Peyer's patch (tissue), 4 donors: ENCODE measurements at regions not wholly inside any gene's neighbourhood (a gene's known extent, or its start where the extent isn't known, plus 50 kb on each side); places are given as distances from the start of the nearest gene placed in this dataset.

ENCODE experiments used
- POLR2A ChIP-seq, 2 donors: fragments of 450-650 bp; IDR thresholded peaks; one replicate each; pipeline ENCODE4 v1.5.1; 2017; ENCODE audit warnings: antibody characterized with exemption in 2 of 2, mild to moderate bottlenecking in 2 of 2, moderate library complexity in 2 of 2
- TF ChIP-seq, protein P1 (sequence below), 6 experiments: fragments of 450-650 bp in 4 of 6; fragments of 200-600 bp in 2 of 6; sonication (generic) in 1 of 6; IDR thresholded peaks; one replicate each; pipeline ENCODE4 v1.5.1; 2017 to 2019; ENCODE audit warnings: antibody characterized with exemption in 6 of 6, mild to moderate bottlenecking in 3 of 6, moderate library complexity in 1 of 6

DNA sequence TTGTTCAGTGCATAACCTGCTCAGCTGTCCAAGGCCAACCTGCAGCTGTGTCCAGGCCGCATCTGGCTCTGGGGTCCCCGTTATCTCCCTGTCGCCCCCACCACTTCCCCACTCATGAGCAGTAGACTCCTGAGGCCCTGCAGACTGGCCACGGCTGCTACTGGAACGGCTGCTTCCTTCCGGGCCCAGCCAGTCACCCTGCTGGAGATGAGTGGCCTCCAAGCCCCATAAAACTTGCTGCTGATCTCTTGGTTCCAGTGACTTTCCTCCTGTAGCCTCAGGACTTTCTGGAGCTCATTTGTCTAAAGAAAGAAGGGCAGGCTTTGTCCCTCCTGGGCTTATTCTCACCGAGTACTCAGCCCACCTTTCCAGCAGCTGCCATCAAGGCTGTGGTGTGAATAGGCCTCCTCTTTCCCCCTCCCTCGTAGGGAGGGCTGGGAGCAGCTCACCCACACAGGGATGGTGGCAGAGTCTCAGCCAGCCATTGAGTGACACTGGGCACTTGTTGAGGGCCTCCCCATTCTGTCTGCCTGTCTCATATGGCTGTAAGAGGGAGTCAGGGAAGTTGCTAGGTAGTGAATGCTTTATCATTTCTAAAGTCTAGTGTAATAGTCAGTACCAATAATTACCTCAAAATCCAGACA, 257.3 kb downstream of the MYCN start:
- no peak for TF ChIP-seq POLR2A (IDR thresholded peaks at IDR 0.05)
- TF ChIP-seq, protein P1, sequence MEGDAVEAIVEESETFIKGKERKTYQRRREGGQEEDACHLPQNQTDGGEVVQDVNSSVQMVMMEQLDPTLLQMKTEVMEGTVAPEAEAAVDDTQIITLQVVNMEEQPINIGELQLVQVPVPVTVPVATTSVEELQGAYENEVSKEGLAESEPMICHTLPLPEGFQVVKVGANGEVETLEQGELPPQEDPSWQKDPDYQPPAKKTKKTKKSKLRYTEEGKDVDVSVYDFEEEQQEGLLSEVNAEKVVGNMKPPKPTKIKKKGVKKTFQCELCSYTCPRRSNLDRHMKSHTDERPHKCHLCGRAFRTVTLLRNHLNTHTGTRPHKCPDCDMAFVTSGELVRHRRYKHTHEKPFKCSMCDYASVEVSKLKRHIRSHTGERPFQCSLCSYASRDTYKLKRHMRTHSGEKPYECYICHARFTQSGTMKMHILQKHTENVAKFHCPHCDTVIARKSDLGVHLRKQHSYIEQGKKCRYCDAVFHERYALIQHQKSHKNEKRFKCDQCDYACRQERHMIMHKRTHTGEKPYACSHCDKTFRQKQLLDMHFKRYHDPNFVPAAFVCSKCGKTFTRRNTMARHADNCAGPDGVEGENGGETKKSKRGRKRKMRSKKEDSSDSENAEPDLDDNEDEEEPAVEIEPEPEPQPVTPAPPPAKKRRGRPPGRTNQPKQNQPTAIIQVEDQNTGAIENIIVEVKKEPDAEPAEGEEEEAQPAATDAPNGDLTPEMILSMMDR (IDR thresholded peaks at IDR 0.05), result no peak
